Spleen (tissue), 11 donors: ENCODE measurements at regions not wholly inside any gene's neighbourhood (a gene's known extent, or its start where the extent isn't known, plus 50 kb on each side); places are given as distances from the start of the nearest gene placed in this dataset.

Source experiments
- DNase-seq: peaks from one replicate; pipeline ENCODE4 v3.0.0-alpha.2; 2020
- H3K27ac ChIP-seq, 8 donors: fragments of 200-600 bp; sonication (generic) in 7 of 8; 1 replicate in 4 of 8; 2 replicates in 4 of 8; pipeline versions ENCODE4 v1.5.0 to v1.8.0; 2016 to 2021; ENCODE audit warnings: inconsistent platforms in 4 of 8, mild to moderate bottlenecking in 4 of 8, moderate library complexity in 1 of 8
- H3K27me3 ChIP-seq, 7 donors: fragments of 200-600 bp; sonication (generic) in 6 of 7; replicated peaks in 1 of 7; 1 replicate in 4 of 7; 2 replicates in 3 of 7; pipeline versions ENCODE4 v1.5.0 to v1.8.0; 2016 to 2021; ENCODE audit warnings: inconsistent platforms in 3 of 7, mild to moderate bottlenecking in 1 of 7
- H3K36me3 ChIP-seq, 6 donors: fragments of 200-600 bp; sonication (generic) in 5 of 6; 1 replicate in 4 of 6; 2 replicates in 2 of 6; pipeline versions ENCODE4 v1.5.0 to v1.8.0; 2016 to 2021; ENCODE audit warnings: inconsistent platforms in 2 of 6
- H3K4me1 ChIP-seq, 6 donors: fragments of 200-600 bp; sonication (generic) in 5 of 6; 1 replicate in 3 of 6; 2 replicates in 3 of 6; pipeline versions ENCODE4 v1.5.0 to v1.8.0; 2016 to 2021; ENCODE audit warnings: inconsistent platforms in 3 of 6
- H3K4me3 ChIP-seq, 8 donors: fragments of 200-600 bp; sonication (generic) in 7 of 8; 1 replicate in 4 of 8; 2 replicates in 4 of 8; pipeline versions ENCODE4 v1.5.0 to v1.8.0; 2016 to 2021; ENCODE audit warnings: inconsistent platforms in 4 of 8, mild to moderate bottlenecking in 4 of 8, moderate library complexity in 2 of 8
- H3K9me3 ChIP-seq, 8 donors: fragments of 200-600 bp; sonication (generic) in 7 of 8; 1 replicate in 4 of 8; 2 replicates in 4 of 8; pipeline versions ENCODE4 v1.5.0 to v1.8.0; 2016 to 2021; ENCODE audit warnings: inconsistent platforms in 4 of 8
- CTCF ChIP-seq, 11 experiments: fragments of 200-600 bp in 7 of 11; fragments of 450-650 bp in 4 of 11; sonication (generic) in 4 of 11; IDR thresholded peaks in 8 of 11; conservative IDR thresholded peaks in 3 of 11; 1 replicate in 7 of 11; 2 replicates in 4 of 11; pipeline versions ENCODE4 v1.4.0 to v1.8.0; 2016 to 2021; ENCODE audit warnings: antibody characterized with exemption in 11 of 11, inconsistent platforms in 4 of 11, mild to moderate bottlenecking in 1 of 11
- POLR2A ChIP-seq, 3 donors: fragments of 450-650 bp; IDR thresholded peaks; one replicate each; pipeline ENCODE4 v1.5.1; 2017; ENCODE audit warnings: antibody characterized with exemption in 3 of 3, mild to moderate bottlenecking in 1 of 3
- POLR2AphosphoS5 ChIP-seq, 3 donors: sonication (generic); formaldehyde crosslinking; IDR thresholded peaks; one replicate each; pipeline ENCODE4 v1.5.1; 2017; ENCODE audit warnings: antibody characterized with exemption in 3 of 3
- WGBS, 5 donors: extraction: QIAGEN DNeasy Blood & Tissue Kit in 3 of 5; methylation state at CpG; one replicate each; pipeline versions ENCODE4 v1.1.5 to v1.1.7; 2013 to 2018; 5-methylcytosine and 5-hydroxymethylcytosine counted together
- intact Hi-C: fragments of 100-400 bp; cut with DNase I; formaldehyde crosslinking; loops from one replicate; pipeline ENCODE4 v1.15.0; 2023; ENCODE audit warnings: low total_unique reads
- donor health status: healthy with polysubstance abuse.
- donor health status: DM: no; HTN: no; CAD: no; lungs with moderate emphysema.
- donor health status: DM: no; HTN: no; CAD: no.
- donor health status: Bipolar disorder and iron deficiency.
- donor health status: healthy.
- donor health status: DM: no; HTN: no; CAD: no.
- donor health status: DM: yes; HTN: yes; CAD: no.

GRCh38 chr1:234665975-234666605 is 56.1 kb upstream of the IRF2BP2 start:
- peaks cover 0 to 16% (median 6%) of the 10 kb centered on the region in 8 donors for H3K9me3 ChIP-seq
- no peaks in the 10 kb centered on the region for H3K36me3 ChIP-seq
- no peaks in the 10 kb centered on the region for H3K27me3 ChIP-seq
- WGBS, 5 donors = 46 to 77% (median 54%) methylated on average over 6 of the region's 6 CpGs
- H3K4me3 ChIP-seq = no peak overlapping the region
- intact Hi-C loops = no loop called here
- no peak overlapping the region for H3K27ac ChIP-seq
- DNase-seq = no peak
- TF ChIP-seq POLR2AphosphoS5 (IDR thresholded peaks at IDR 0.05) (no peak), POLR2A (IDR thresholded peaks at IDR 0.05) (no peak), CTCF (IDR thresholded peaks at IDR 0.05 in 8 of 11, conservative IDR thresholded peaks at IDR 0.05 in 3 of 11) (no peak)
- peaks cover 0 to 6% (median 5%) of the 10 kb centered on the region in 6 donors for H3K4me1 ChIP-seq

DNA sequence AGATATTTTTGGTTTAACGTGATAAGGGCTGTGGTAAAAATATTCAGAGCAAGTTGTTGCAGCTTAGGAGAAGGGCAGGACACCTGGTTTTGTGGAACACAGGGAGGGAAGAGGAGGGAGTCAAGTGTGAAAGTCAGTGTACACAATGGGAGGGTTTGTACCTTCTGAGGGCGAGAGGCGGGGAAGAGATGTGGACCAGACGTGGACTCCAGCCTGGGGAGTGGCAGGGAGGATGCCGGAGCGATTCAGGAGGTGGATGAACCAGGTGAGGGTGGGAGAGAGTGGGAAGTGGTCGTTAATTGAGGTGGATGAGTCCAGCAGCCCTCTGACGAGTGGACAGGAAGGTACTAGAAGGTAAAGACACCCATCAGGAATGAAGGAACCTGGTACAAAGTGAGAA is 52.2 kb upstream of the IRF2BP2 start:
- intact Hi-C loops = no loop called here
- DNase-seq = no peak
- H3K36me3 ChIP-seq = no peaks in the 10 kb centered on the region
- no peak overlapping the region for H3K27ac ChIP-seq
- H3K4me1 ChIP-seq = peaks cover 0 to 18% (median 8%) of the 10 kb centered on the region in 6 donors
- H3K9me3 ChIP-seq = peaks cover 0 to 4% (median 0%) of the 10 kb centered on the region in 8 donors
- WGBS, 5 donors = 81 to 89% (median 87%) methylated on average over 8 of the region's 8 CpGs
- H3K4me3 ChIP-seq = no peak overlapping the region
- TF ChIP-seq POLR2A (IDR thresholded peaks at IDR 0.05) (no peak), CTCF (IDR thresholded peaks at IDR 0.05 in 8 of 11, conservative IDR thresholded peaks at IDR 0.05 in 3 of 11) (no peak), POLR2AphosphoS5 (IDR thresholded peaks at IDR 0.05) (no peak)
- H3K27me3 ChIP-seq = no peaks in the 10 kb centered on the region

DNA sequence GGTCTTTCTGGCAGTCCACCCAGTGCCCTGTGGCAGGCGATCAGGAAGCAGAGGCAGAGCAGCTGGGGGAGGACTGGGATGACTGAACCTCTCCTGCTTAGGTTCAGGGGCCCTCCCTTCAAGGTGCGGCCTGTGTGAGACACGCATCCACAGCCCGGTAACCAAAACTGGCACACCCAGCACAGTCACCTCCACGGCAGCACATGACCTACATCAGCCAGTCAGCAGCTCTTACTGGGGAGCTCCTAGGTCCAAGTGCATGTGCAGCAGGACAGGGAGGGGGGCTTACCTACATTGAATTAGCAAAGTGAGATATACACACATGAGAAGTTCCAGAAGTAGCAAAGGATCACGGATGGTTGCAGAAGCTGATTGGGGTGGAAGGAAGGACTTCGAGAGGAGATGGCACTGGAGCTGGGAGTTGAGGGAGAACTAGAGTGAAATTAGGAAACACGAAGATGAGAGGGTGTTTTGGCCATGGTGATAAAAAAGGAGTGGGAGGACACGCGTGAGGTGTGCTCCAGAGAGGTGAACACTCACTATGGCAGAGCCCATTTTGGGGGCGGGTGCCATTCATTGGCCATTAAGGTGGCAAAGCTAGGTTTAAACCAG is 51.4 kb upstream of the IRF2BP2 start:
- Histone ChIP-seq H3K36me3 (no peaks in the 10 kb centered on the region), H3K9me3 (no peaks in the 10 kb centered on the region), H3K4me3 (no peak overlapping the region), H3K27ac (no peak overlapping the region), H3K27me3 (no peaks in the 10 kb centered on the region), H3K4me1 (peaks cover 0 to 24% (median 12%) of the 10 kb centered on the region in 6 donors)
- intact Hi-C loops = no loop called here
- WGBS, 5 donors = 91 to 96% (median 93%) methylated on average over 11 of the region's 11 CpGs
- no peak for TF ChIP-seq POLR2A (IDR thresholded peaks at IDR 0.05)
- no peak for TF ChIP-seq POLR2AphosphoS5 (IDR thresholded peaks at IDR 0.05)
- no peak for TF ChIP-seq CTCF (IDR thresholded peaks at IDR 0.05 in 8 of 11, conservative IDR thresholded peaks at IDR 0.05 in 3 of 11)
- DNase-seq = no peak

GRCh38 chr1:234660536-234661316 is 50.7 kb upstream of the IRF2BP2 start:
- H3K4me3 ChIP-seq = no peak overlapping the region
- intact Hi-C loops = no loop called here
- no peak for TF ChIP-seq POLR2A (IDR thresholded peaks at IDR 0.05)
- TF ChIP-seq CTCF (IDR thresholded peaks at IDR 0.05 in 8 of 11, conservative IDR thresholded peaks at IDR 0.05 in 3 of 11) = no peak
- no peak for TF ChIP-seq POLR2AphosphoS5 (IDR thresholded peaks at IDR 0.05)
- H3K9me3 ChIP-seq = no peaks in the 10 kb centered on the region
- WGBS, 5 donors = 91 to 96% (median 94%) methylated on average over 18 of the region's 18 CpGs
- DNase-seq = no peak
- H3K4me1 ChIP-seq = peaks cover 0 to 24% (median 8%) of the 10 kb centered on the region in 6 donors
- no peaks in the 10 kb centered on the region for H3K36me3 ChIP-seq
- no peaks in the 10 kb centered on the region for H3K27me3 ChIP-seq
- no peak overlapping the region for H3K27ac ChIP-seq
